ENCODE measurements at regions not wholly inside any gene's neighbourhood (a gene's known extent, or its start where the extent isn't known, plus 50 kb on each side); places are given as distances from the start of the nearest gene placed in this dataset.
"Not testable (repeated sequence)": the region's sequence is repeated elsewhere in the genome, so short reads cannot be mapped to it uniquely, and the experiment has no call there.

GRCh38 chr5:18489703-18490102 lies 855.4 kb downstream of the TAF11L14 start:
- no peak for DNase-seq

- DNase-seq, result no peak
Measured at GRCh38 chr5:18491349-18491748, 857.1 kb downstream of the TAF11L14 start.

- no peak for DNase-seq
Measured at GRCh38 chr5:18495157-18495556, 860.9 kb downstream of the TAF11L14 start.

GRCh38 chr5:18496041-18496440 lies 861.8 kb downstream of the TAF11L14 start:
- DNase-seq, result no peak

DNA sequence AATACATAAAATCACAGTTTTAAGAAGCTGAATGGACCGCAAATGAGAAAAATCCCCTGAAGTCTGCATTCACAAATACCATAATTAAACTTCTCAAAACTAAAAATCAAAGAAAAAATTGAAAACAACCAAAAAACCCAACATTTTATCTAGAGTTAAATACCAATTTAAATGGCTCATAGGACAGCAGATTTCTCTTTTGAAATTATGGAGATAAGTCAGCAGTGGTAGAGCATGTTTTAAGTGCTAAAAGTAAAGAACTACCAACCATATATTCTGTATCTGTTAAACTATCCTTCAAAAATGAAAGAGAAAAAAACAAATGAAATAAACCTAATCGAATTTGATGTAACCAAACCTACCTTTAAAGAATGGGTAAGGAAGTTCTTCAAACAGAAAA lies 862.8 kb downstream of the TAF11L14 start:
- no peak for DNase-seq

DNA sequence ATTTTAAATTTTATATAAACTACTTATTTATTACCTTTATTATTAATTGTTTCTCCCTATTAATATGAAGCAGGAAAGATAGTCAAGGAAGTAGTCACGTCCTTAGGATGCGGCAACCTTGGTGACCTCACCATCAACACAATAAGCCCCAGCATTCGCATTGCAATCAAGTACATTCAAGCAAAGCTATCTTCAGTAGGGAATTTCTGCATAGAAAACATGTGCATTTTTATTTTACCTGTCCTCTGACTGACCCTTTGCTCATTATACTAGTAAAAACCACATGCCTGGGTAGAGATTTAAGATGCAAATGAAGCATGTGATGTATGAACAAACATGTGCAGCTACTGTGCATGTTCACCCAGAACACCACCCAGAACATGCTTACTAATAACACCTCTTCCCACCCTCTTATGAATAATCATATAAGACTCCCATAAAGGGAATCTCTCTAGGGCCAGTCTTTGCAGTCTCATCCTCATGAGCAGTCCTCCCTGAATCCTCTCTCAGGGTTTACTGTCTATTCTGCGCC lies 869.6 kb downstream of the TAF11L14 start:
- no peak for DNase-seq

GRCh38 chr5:18507114-18507513 lies 872.9 kb downstream of the TAF11L14 start:
- DNase-seq, result no peak

DNA sequence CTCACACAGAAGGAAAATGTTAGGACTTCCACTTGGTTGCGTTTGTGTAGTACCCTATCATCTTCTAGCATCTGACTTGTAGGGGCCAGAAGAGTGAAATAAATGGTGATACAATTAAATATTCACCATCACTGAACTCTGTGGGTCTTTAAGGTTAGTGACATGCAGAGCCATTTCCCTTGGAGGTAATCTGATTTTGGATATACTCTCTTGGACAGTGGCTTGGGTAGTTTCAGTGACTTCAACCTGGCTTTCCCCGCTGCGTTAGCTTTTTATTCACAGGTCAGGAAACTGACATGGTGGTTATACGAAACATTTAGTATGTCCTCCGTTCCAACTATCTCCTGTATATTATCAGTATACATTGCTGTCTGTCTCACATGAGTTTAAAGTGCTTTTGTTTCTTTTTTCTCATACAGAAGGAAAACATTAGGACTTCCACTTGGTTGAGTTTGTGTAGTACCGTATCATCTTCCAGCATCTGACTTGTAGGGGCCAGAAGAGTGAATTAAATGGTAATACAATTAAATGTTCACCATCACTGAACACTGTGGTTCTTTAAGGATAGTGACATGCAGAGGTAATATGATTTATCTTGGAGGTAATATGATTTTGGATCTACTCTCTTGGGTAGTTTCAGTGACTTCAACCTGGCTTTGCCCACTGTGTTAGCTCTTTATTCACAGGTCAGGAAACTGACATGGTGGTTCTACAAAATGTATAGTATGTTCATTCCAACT lies 883.6 kb downstream of the TAF11L14 start:
- no peak for DNase-seq

- no peak for DNase-seq
Measured at GRCh38 chr5:18523380-18523779, 889.1 kb downstream of the TAF11L14 start.

DNA sequence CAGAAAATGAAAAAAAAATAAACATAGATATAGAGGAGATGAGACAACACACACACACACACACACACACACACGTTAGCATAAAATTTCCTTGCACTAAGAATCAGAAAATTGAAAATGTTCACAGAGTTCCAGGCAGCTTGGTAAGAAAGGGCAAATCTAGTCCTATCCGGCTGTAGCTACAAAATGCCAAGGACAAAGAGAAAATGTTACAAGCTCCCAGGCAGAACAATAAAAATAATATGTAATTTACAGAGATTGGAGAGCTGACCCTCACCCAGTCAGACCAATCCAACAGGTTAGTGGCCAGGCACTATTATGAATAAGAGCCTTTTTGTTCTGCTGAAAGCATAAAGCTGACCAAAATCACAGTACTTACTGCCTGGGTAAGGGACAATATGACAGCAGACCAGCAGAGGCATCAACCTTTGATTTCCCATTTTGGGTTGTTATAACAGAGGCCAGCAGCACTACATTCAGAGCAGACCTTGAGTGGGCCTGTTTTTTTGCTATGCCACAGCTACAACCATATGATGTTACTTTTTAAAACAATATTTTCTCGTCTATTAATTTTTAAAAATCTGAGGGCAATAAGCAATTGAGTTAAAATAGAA lies 892.6 kb downstream of the TAF11L14 start:
- no peak for DNase-seq

GRCh38 chr5:18533137-18533536 lies 898.9 kb downstream of the TAF11L14 start:
- no peak for DNase-seq

GRCh38 chr5:18534119-18534518 lies 899.9 kb downstream of the TAF11L14 start:
- DNase-seq, result no peak

GRCh38 chr5:18535753-18536152 lies 901.5 kb downstream of the TAF11L14 start:
- not testable (repeated sequence) for DNase-seq

DNA sequence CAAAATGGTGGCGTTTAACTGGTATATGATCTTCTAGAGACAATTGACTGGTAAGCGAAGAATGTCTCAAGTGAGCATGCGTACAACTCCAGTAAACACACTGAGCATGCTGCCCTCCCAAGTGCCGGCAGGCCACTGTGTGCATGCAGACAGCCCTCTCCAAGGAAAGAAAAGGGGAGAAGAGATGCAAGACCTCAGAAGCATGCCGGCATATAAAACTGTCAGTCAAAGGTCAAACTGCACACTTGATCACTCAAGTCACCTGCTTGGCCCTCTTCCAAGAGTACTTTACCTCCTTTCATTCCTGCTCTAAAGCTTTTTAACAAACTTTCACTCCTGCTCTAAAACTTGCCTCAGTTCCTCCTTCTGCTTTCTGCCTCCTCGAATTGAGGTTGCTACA lies 910.2 kb downstream of the TAF11L14 start:
- no peak for DNase-seq

GRCh38 chr5:18546591-18546990 lies 912.3 kb downstream of the TAF11L14 start:
- DNase-seq, result no peak

DNA sequence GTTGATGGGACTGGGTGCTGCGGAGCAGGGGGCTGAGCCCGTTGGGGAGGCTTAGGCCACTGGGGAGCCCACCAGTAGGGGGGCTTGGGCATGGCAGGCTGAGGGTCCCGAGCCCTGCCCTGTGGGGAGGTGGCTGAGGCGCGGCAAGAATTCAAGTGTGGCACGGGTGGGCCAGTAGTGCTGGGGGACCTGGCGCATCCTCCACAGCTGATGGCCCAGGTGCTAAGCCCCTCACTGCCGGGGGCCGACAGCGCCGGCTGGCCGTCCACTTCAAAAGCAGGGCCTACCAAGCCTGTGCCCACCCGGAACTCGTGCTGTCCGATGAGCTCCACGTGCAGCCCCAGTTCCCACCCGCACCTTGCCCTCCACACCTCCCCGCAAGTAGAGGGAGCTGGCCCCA lies 917.5 kb downstream of the TAF11L14 start:
- DNase-seq, result no peak

DNA sequence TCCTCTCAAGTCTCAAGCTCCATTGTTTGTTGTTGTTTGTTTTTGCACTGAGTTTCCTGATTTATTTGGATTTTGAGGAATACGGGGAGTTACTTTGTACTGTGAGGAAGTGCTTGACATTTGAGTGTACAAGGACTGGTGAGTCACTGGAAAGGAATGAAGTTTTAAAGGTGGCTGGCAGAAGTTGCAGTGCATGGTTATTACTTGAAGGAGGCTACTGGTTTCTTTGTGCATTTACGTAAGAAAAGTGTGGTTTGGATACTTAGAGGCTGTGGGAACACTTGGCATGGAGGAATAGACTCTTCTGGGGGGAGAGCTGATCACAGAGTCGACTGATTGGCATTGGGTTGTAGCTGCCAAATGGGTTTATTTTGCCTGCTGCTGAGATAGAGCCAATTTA lies 919.0 kb downstream of the TAF11L14 start:
- no peak for DNase-seq

DNA sequence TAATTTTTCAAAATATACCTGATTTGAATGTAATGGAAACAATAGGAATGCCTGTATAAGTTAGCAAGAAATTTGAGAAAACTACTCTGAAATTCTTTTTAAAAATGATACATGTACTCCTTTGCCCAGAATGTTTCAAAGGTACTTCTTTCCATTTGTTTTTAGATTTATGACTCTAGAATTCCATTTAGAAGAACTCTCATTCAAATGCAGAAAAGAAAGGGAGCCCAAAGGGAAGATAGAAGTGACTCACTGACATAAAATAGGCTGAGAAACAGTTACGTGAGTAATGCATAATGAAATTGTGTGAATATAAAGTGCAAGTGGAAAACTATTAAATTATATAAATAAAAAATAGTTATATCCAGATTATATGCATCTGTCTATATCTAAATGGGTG lies 926.3 kb downstream of the TAF11L14 start:
- no peak for DNase-seq

- no peak for DNase-seq
Measured at GRCh38 chr5:18563853-18564252, 929.6 kb downstream of the TAF11L14 start.

GRCh38 chr5:18566671-18567070 lies 932.4 kb downstream of the TAF11L14 start:
- no peak for DNase-seq

DNA sequence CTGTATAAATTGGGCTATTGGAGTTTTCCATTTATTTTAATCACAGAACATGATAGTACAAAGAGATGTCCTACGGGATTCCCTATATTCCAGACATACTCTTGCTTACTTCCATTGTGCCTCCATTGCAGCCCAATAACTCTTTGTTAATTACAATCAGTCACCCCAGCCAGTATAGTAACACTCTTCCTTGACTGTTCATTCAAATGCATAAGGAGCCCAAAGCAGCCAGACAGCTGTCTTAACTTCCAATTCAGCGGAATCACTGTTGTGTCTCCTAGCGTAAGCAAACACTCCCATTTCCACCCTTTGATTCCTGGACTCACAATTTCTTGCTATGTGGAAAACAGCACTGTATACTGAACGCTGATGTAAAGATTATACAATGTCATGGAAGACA lies 942.3 kb downstream of the TAF11L14 start:
- no peak for DNase-seq

DNA sequence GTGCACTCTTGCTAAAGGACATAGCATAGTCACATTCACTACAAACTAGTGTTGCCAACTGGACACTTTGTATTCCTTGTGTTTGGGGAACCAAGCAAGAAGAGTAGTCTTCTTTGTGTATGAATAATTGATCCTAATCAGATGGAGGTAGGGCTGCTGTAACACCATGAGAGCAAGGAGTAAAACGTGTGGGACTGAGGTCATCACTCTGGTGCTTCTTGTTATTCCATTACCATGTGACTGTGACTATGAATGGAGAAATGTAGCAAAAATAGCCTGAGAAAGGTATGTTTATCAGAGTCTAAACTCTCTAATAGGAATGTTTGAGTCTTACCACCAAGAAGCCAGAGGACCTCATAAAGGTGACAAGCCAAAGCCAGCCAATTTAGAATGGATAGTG lies 966.9 kb downstream of the TAF11L14 start:
- DNase-seq, result no peak

DNA sequence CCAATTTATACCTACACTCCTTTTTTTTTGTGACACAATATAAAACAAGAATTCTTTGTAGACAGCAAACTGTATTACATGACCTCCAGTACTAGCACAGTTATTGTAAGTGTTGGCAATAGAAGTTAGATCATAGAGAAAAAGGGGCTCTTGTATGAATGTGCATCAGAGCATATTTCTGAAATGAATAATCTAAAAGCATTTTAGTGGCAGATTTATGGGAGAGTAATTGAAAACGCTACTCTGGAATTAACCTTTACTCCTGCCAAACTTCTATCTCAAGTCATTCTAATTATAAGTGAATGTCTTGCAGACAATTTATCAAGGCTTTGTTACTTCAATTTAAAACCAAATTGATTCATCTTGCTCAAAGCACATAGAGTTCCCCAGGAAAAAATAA lies 968.1 kb downstream of the TAF11L14 start:
- DNase-seq, result no peak

- no peak for DNase-seq
Measured at GRCh38 chr5:18605186-18605585, 970.9 kb downstream of the TAF11L14 start.

GRCh38 chr5:18607570-18607969 lies 973.3 kb downstream of the TAF11L14 start:
- no peak for DNase-seq

Data from CD4-positive, alpha-beta T cell treated with Interleukin-17A for 1 hour (primary cell).